ENCODE measurements at regions not wholly inside any gene's neighbourhood (a gene's known extent, or its start where the extent isn't known, plus 50 kb on each side); places are given as distances from the start of the nearest gene placed in this dataset.

DNA sequence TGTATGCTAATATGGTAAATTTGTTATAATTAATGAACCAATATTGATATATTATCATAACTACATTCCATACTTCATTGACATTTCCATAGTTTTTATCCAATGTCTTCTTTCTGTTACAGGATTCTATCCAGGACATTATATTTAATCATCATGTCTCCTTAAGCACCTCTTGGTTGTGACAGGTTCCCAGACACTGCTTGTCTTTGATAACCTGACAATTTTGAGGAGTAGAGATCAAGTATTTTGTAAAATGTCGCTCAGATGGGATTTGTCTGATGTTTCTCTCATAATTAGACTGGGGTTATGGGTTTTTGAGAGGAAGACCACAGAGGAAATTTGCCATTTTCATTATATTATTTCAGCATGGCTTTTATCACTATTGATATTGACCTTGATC lies 317.4 kb downstream of the PLOD2 start:
- TF ChIP-seq, protein P1, sequence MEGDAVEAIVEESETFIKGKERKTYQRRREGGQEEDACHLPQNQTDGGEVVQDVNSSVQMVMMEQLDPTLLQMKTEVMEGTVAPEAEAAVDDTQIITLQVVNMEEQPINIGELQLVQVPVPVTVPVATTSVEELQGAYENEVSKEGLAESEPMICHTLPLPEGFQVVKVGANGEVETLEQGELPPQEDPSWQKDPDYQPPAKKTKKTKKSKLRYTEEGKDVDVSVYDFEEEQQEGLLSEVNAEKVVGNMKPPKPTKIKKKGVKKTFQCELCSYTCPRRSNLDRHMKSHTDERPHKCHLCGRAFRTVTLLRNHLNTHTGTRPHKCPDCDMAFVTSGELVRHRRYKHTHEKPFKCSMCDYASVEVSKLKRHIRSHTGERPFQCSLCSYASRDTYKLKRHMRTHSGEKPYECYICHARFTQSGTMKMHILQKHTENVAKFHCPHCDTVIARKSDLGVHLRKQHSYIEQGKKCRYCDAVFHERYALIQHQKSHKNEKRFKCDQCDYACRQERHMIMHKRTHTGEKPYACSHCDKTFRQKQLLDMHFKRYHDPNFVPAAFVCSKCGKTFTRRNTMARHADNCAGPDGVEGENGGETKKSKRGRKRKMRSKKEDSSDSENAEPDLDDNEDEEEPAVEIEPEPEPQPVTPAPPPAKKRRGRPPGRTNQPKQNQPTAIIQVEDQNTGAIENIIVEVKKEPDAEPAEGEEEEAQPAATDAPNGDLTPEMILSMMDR (IDR thresholded peaks at IDR 0.05; ENCODE audit: unreplicated experiment), result no peak
- Mint-ChIP-seq H3K27ac (ENCODE audit: unreplicated experiment) (no peak overlapping the region), H3K4me1 (ENCODE audit: low read depth, unreplicated experiment) (no peaks in the 10 kb centered on the region), H3K36me3 (ENCODE audit: insufficient read depth, unreplicated experiment) (no peaks in the 10 kb centered on the region), H3K9me3 (ENCODE audit: low read depth, unreplicated experiment) (peaks cover 3% of the 10 kb centered on the region), H3K4me3 (ENCODE audit: low read depth, unreplicated experiment) (no peak overlapping the region), H3K27me3 (ENCODE audit: unreplicated experiment) (no peaks in the 10 kb centered on the region)
- no peak for DNase-seq
- intact Hi-C loops (cut with micrococcal nuclease; ENCODE audit: unreplicated experiment), result no loop called here
- CTCF ChIA-PET, result no interaction called here
- no TSS peak for BruUV-seq (replicated peaks)

DNA sequence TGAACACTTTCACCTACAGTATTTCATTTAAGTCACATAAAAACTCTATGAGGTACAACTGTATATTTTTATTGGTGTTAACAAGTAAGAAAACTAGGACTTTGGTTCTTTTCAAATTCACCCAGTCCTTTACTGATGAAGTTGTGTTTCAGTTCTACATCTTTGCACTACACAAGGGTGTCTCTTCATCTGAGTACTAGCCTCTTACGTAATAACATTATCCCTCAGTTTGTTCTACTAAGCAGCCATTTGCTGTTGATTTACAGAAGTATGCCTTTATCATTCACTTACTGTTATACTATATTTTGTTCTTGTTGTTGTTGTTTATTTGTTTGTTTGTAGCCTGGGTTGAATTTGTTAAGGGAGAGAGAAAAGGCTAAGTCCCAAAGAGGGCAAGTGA lies 311.9 kb downstream of the PLOD2 start:
- intact Hi-C loops (cut with micrococcal nuclease; ENCODE audit: unreplicated experiment), result no loop called here
- no TSS peak for BruUV-seq (replicated peaks)
- TF ChIP-seq, protein P1 (IDR thresholded peaks at IDR 0.05; ENCODE audit: unreplicated experiment), result no peak
- no peak for DNase-seq
- H3K27me3 Mint-ChIP-seq (ENCODE audit: unreplicated experiment), result no peaks in the 10 kb centered on the region
- no peaks in the 10 kb centered on the region for H3K4me1 Mint-ChIP-seq (ENCODE audit: low read depth, unreplicated experiment)
- H3K9me3 Mint-ChIP-seq (ENCODE audit: low read depth, unreplicated experiment), result no peaks in the 10 kb centered on the region
- no peak overlapping the region for H3K4me3 Mint-ChIP-seq (ENCODE audit: low read depth, unreplicated experiment)
- no peaks in the 10 kb centered on the region for H3K36me3 Mint-ChIP-seq (ENCODE audit: insufficient read depth, unreplicated experiment)
- CTCF ChIA-PET, result no interaction called here
- H3K27ac Mint-ChIP-seq (ENCODE audit: unreplicated experiment), result no peak overlapping the region

DNA sequence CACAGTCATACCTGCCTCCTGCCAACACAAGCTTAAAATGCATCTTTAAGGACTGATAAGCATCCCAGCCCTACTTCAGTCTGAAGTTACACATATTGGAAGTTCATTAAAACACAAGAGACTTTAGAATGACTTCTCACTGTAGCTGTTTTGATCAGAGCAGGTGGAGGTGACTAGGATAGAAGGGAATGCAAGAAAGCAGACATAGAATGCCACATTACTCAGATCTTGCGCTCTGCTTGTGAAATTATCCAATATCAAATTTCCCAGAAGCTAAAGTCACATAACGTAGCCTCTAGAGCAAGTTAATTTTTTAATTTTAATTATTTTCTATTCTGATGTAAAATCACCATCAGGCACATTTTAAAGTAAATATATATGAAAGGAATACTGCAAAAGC lies 306.5 kb downstream of the PLOD2 start:
- no peaks in the 10 kb centered on the region for H3K9me3 Mint-ChIP-seq (ENCODE audit: low read depth, unreplicated experiment)
- peaks cover 10% of the 10 kb centered on the region for H3K4me1 Mint-ChIP-seq (ENCODE audit: low read depth, unreplicated experiment)
- TF ChIP-seq, protein P1 (IDR thresholded peaks at IDR 0.05; ENCODE audit: unreplicated experiment), result no peak
- no peaks in the 10 kb centered on the region for H3K27me3 Mint-ChIP-seq (ENCODE audit: unreplicated experiment)
- CTCF ChIA-PET, result interaction anchor here (0.8 kb wide), 1 partner anchor 12 kb away, joined by 3 read pairs; no protein-coding TSS in a partner anchor
- intact Hi-C loops (cut with micrococcal nuclease; ENCODE audit: unreplicated experiment), result no loop called here
- no peaks in the 10 kb centered on the region for H3K36me3 Mint-ChIP-seq (ENCODE audit: insufficient read depth, unreplicated experiment)
- no peak overlapping the region for H3K4me3 Mint-ChIP-seq (ENCODE audit: low read depth, unreplicated experiment)
- DNase-seq, result no peak
- BruUV-seq (replicated peaks), result no TSS peak
- H3K27ac Mint-ChIP-seq (ENCODE audit: unreplicated experiment), result no peak overlapping the region

DNA sequence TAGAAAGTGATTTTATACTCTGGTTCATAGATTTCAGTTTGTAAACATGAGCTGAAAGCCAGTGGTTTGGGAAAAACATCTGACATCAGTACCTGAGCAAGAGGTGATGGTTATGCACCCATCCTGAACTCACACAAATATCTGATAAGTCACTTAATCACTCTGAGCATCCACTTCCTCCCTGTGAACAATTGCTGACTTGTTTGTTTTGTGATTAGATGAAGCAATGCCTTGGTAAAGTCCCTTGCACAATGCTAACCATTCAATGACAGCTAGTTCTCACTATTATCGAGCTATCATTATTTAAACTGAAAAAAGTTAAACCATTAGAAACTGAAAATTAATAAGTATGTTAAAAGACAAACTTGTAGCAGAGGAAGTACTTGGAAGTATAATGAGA lies 303.0 kb downstream of the PLOD2 start:
- no TSS peak for BruUV-seq (replicated peaks)
- no peaks in the 10 kb centered on the region for H3K36me3 Mint-ChIP-seq (ENCODE audit: insufficient read depth, unreplicated experiment)
- TF ChIP-seq, protein P1 (IDR thresholded peaks at IDR 0.05; ENCODE audit: unreplicated experiment), result no peak
- no peaks in the 10 kb centered on the region for H3K9me3 Mint-ChIP-seq (ENCODE audit: low read depth, unreplicated experiment)
- no peak overlapping the region for H3K4me3 Mint-ChIP-seq (ENCODE audit: low read depth, unreplicated experiment)
- intact Hi-C loops (cut with micrococcal nuclease; ENCODE audit: unreplicated experiment), result no loop called here
- H3K27me3 Mint-ChIP-seq (ENCODE audit: unreplicated experiment), result no peaks in the 10 kb centered on the region
- peak; percentile 34 for DNase-seq
- no peak overlapping the region for H3K27ac Mint-ChIP-seq (ENCODE audit: unreplicated experiment)
- H3K4me1 Mint-ChIP-seq (ENCODE audit: low read depth, unreplicated experiment), result peaks cover 10% of the 10 kb centered on the region
- CTCF ChIA-PET, result interaction anchor here (0.5 to 1.0 kb wide), 3 partner anchors 10 to 1645 kb away, joined by 3 to 4 read pairs (median 3); no protein-coding TSS in a partner anchor

Measured in Calu3 (cell line).